Gastrocnemius medialis (tissue), 4 donors: ENCODE measurements at regions not wholly inside any gene's neighbourhood (a gene's known extent, or its start where the extent isn't known, plus 50 kb on each side); places are given as distances from the start of the nearest gene placed in this dataset.

Source experiments
- ATAC-seq, 2 donors: fragments of 150-250 bp; one replicate each; pipeline ENCODE4 v1.9.1; 2016
- DNase-seq, 2 donors: peaks; one replicate each; pipeline ENCODE4 v3.0.0-alpha.2; 2019
- H3K27ac ChIP-seq, 4 donors: fragments of 200-600 bp; sonication (generic); 1 replicate in 1 of 4; 2 replicates in 3 of 4; pipeline ENCODE4 v1.5.1; 2016 to 2018; ENCODE audit warnings: mild to moderate bottlenecking in 2 of 4, moderate library complexity in 1 of 4
- H3K27me3 ChIP-seq, 3 donors: fragments of 200-600 bp; sonication (generic) in 2 of 3; 1 replicate in 1 of 3; 2 replicates in 2 of 3; pipeline versions ENCODE4 v1.5.1 to v1.6.0; 2016 to 2019; ENCODE audit warnings: mild to moderate bottlenecking in 1 of 3, moderate library complexity in 1 of 3
- H3K36me3 ChIP-seq, 2 donors: fragments of 200-600 bp; sonication (generic) in 1 of 2; one replicate each; pipeline ENCODE4 v1.5.1; 2017 to 2018
- H3K4me1 ChIP-seq, 2 donors: fragments of 200-600 bp; sonication (generic) in 1 of 2; one replicate each; pipeline ENCODE4 v1.5.1; 2016 to 2017; ENCODE audit warnings: mild to moderate bottlenecking in 2 of 2
- H3K4me3 ChIP-seq, 4 donors: fragments of 200-600 bp; sonication (generic) in 3 of 4; 1 replicate in 1 of 4; 2 replicates in 3 of 4; pipeline ENCODE4 v1.5.1; 2016 to 2019; ENCODE audit warnings: mild to moderate bottlenecking in 2 of 4
- H3K9me3 ChIP-seq, 3 donors: fragments of 200-600 bp; sonication (generic) in 2 of 3; 1 replicate in 1 of 3; 2 replicates in 2 of 3; pipeline ENCODE4 v1.5.1; 2016 to 2019
- CTCF ChIP-seq, 5 experiments: fragments of 450-650 bp in 3 of 5; fragments of 200-600 bp in 2 of 5; sonication (generic) in 2 of 5; IDR thresholded peaks in 4 of 5; conservative IDR thresholded peaks in 1 of 5; 1 replicate in 4 of 5; 2 replicates in 1 of 5; pipeline ENCODE4 v1.5.1; 2016 to 2019; ENCODE audit warnings: antibody characterized with exemption in 5 of 5, mild to moderate bottlenecking in 3 of 5, moderate library complexity in 3 of 5
- POLR2A ChIP-seq, 2 donors: fragments of 450-650 bp; IDR thresholded peaks; one replicate each; pipeline ENCODE4 v1.6.1; 2017; ENCODE audit warnings: antibody characterized with exemption in 2 of 2, mild to moderate bottlenecking in 2 of 2, moderate library complexity in 2 of 2
- in situ Hi-C, 4 donors: fragments of 200-750 bp; cut with MboI; loops; one replicate each; pipeline versions ENCODE4 v1.15.0 to v1.8.0; 2017; ENCODE audit warnings: low sequenced_read_pairs in 4 of 4
- intact Hi-C: fragments of 100-400 bp; cut with DNase I; formaldehyde crosslinking; loops from one replicate; pipeline ENCODE4 v1.15.1; 2023; ENCODE audit warnings: low total_unique reads

- ATAC-seq (no peak), DNase-seq (no peak)
- TF ChIP-seq POLR2A (IDR thresholded peaks at IDR 0.05): no peak
- Histone ChIP-seq H3K9me3 (no peaks in the 10 kb centered on the region), H3K36me3 (no peaks in the 10 kb centered on the region), H3K4me3 (no peak overlapping the region), H3K27ac (no peak overlapping the region), H3K4me1 (no peaks in the 10 kb centered on the region), H3K27me3 (no peaks in the 10 kb centered on the region)
- in situ Hi-C loops: no loop called here
- intact Hi-C loops: no loop called here
Observed at GRCh38 chr13:59274958-59275727, 888.6 kb downstream of the DIAPH3 start.

DNA sequence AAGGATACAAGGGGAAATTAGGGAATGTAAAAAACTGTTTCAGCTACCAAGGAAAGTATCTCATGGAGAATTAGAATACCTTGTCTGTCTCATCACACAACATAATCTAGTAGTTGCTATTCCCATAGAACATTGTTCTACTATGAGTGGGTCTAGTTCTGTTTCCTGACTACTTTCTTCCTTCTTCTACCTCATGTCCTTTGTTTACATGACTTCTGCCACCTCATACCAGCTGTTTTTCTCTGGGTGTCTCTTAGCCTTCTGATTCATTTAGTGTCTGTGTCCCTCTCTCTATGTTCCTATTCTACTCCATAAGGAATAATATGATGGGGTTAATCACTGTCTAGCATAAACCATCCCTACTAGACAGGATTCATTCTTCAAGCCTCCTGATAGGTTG lies 887.3 kb downstream of the DIAPH3 start:
- Histone ChIP-seq H3K27me3 (no peaks in the 10 kb centered on the region), H3K9me3 (no peaks in the 10 kb centered on the region), H3K4me3 (no peak overlapping the region), H3K27ac (no peak overlapping the region), H3K4me1 (no peaks in the 10 kb centered on the region), H3K36me3 (no peaks in the 10 kb centered on the region)
- in situ Hi-C loops: no loop called here
- ATAC-seq (no peak), DNase-seq (no peak)
- no peak for TF ChIP-seq CTCF (IDR thresholded peaks at IDR 0.05 in 4 of 5, conservative IDR thresholded peaks at IDR 0.05 in 1 of 5)
- no peak for TF ChIP-seq POLR2A (IDR thresholded peaks at IDR 0.05)
- intact Hi-C loops: no loop called here

GRCh38 chr13:59277106-59277505 lies 886.6 kb downstream of the DIAPH3 start:
- Histone ChIP-seq H3K27ac (no peak overlapping the region), H3K36me3 (no peaks in the 10 kb centered on the region), H3K4me3 (no peak overlapping the region), H3K4me1 (no peaks in the 10 kb centered on the region), H3K9me3 (no peaks in the 10 kb centered on the region), H3K27me3 (no peaks in the 10 kb centered on the region)
- DNase-seq (no peak), ATAC-seq (no peak)
- intact Hi-C loops (no loop called here), in situ Hi-C loops (no loop called here)
- no peak for TF ChIP-seq CTCF (IDR thresholded peaks at IDR 0.05 in 4 of 5, conservative IDR thresholded peaks at IDR 0.05 in 1 of 5)
- no peak for TF ChIP-seq POLR2A (IDR thresholded peaks at IDR 0.05)

- H3K9me3 ChIP-seq: no peaks in the 10 kb centered on the region
- no peak for ATAC-seq
Observed at GRCh38 chr13:59279028-59279427, 884.7 kb downstream of the DIAPH3 start.

GRCh38 chr13:59279576-59279975 lies 884.2 kb downstream of the DIAPH3 start:
- ATAC-seq (no peak), DNase-seq (no peak)
- no peaks in the 10 kb centered on the region for H3K9me3 ChIP-seq
- no peaks in the 10 kb centered on the region for H3K36me3 ChIP-seq
- no peaks in the 10 kb centered on the region for H3K4me1 ChIP-seq
- TF ChIP-seq CTCF (IDR thresholded peaks at IDR 0.05 in 4 of 5, conservative IDR thresholded peaks at IDR 0.05 in 1 of 5) (no peak), POLR2A (IDR thresholded peaks at IDR 0.05) (no peak)
- in situ Hi-C loops (no loop called here), intact Hi-C loops (no loop called here)
- H3K4me3 ChIP-seq: no peak overlapping the region
- no peak overlapping the region for H3K27ac ChIP-seq
- no peaks in the 10 kb centered on the region for H3K27me3 ChIP-seq

More at GRCh38 chr13:59279028-59279427, 884.7 kb downstream of the DIAPH3 start:
- H3K36me3 ChIP-seq: no peaks in the 10 kb centered on the region
- intact Hi-C loops (no loop called here), in situ Hi-C loops (no loop called here)
- no peak for DNase-seq
- H3K4me1 ChIP-seq: no peaks in the 10 kb centered on the region
- H3K27ac ChIP-seq: no peak overlapping the region
- no peak overlapping the region for H3K4me3 ChIP-seq
- TF ChIP-seq POLR2A (IDR thresholded peaks at IDR 0.05): no peak
- no peak for TF ChIP-seq CTCF (IDR thresholded peaks at IDR 0.05 in 4 of 5, conservative IDR thresholded peaks at IDR 0.05 in 1 of 5)
- H3K27me3 ChIP-seq: no peaks in the 10 kb centered on the region
